Erythroblast (primary cell): ENCODE measurements at regions not wholly inside any gene's neighbourhood (a gene's known extent, or its start where the extent isn't known, plus 50 kb on each side); places are given as distances from the start of the nearest gene placed in this dataset.

ENCODE experiments used
- GATA1 ChIP-seq: IDR thresholded peaks from 2 replicates; pipeline ENCODE4 v1.6.1; 2011; ENCODE audit warnings: low read depth, mild to moderate bottlenecking, control low read depth, low read length, moderate library complexity
- POLR2A ChIP-seq: IDR thresholded peaks from 2 replicates; pipeline ENCODE4 v1.6.1; 2011; ENCODE audit warnings: mild to moderate bottlenecking, low read length

GRCh38 chr21:39108291-39109162 is 74.7 kb downstream of the PSMG1 start:
- no peak for TF ChIP-seq POLR2A
- TF ChIP-seq GATA1 = no peak
